ENCODE measurements at regions not wholly inside any gene's neighbourhood (a gene's known extent, or its start where the extent isn't known, plus 50 kb on each side); places are given as distances from the start of the nearest gene placed in this dataset.

DNA sequence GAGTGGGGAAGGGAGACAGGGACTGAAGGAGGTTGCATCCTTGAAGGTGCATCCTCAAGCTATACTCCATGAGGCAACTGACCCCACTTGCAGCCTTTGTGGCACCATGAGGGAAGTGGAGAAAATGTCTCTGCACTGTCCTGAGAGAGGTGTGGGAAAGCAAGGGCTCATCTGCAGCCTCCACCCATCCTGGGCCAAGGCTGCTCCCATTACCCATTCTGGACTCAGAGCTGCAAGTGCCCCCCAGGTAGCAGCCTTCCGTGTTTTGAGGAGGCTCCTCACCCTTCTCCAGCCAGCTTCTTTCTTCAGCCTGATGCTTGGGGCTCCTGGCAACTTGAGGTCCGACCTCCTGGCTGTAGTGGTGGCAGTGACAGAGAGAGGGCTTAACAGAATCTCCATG, 294.6 kb downstream of the CDH26 start:
- WGBS, 2 experiments: 89 to 93% methylated on average over 2 of the region's 2 CpGs
- no peaks in the 10 kb centered on the region for H3K36me3 ChIP-seq (ENCODE audit: control insufficient read depth, insufficient read depth, low read length)

DNA sequence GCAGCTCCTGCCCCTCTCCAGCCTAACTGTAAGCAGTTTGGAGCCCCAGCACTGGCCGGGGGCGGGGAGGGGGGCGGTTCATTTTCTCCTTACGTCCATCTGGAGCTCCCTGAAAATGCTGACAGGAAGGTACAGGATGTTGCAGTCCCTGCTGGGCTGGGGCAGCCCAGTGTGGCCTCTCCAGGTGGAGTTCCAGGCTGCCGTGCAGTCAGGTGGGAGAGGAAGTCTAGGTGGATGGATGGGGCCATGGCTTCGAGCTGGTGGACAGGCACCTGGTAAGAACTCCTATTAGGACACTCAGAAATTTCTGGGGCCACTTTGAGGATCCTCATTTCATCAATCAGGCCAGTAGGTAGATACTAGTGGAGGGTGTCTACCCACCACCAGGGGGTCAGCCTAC, 295.2 kb downstream of the CDH26 start:
- Histone ChIP-seq H3K4me1 (ENCODE audit: control insufficient read depth, insufficient read depth, low read length) (no peaks in the 10 kb centered on the region), H3K27ac (ENCODE audit: insufficient read depth, low read depth, low read length, poor library complexity, severe bottlenecking) (no peak overlapping the region), H3K9me3 (ENCODE audit: control insufficient read depth, low read length) (no peaks in the 10 kb centered on the region), H3K27me3 (ENCODE audit: control insufficient read depth, insufficient read depth, low read length, poor library complexity, severe bottlenecking) (no peaks in the 10 kb centered on the region), H3K4me3 (ENCODE audit: insufficient read depth, low read depth, low read length) (no peak overlapping the region), H3K36me3 (ENCODE audit: control insufficient read depth, insufficient read depth, low read length) (no peaks in the 10 kb centered on the region)
- 88 to 97% methylated on average over 6 of the region's 6 CpGs for WGBS, 2 experiments

More for the DNA sequence above, 294.6 kb downstream of the CDH26 start:
- no peak overlapping the region for H3K27ac ChIP-seq (ENCODE audit: insufficient read depth, low read depth, low read length, poor library complexity, severe bottlenecking)
- no peaks in the 10 kb centered on the region for H3K4me1 ChIP-seq (ENCODE audit: control insufficient read depth, insufficient read depth, low read length)
- no peaks in the 10 kb centered on the region for H3K27me3 ChIP-seq (ENCODE audit: control insufficient read depth, insufficient read depth, low read length, poor library complexity, severe bottlenecking)
- H3K9me3 ChIP-seq (ENCODE audit: control insufficient read depth, low read length): no peaks in the 10 kb centered on the region
- H3K4me3 ChIP-seq (ENCODE audit: insufficient read depth, low read depth, low read length): no peak overlapping the region

DNA sequence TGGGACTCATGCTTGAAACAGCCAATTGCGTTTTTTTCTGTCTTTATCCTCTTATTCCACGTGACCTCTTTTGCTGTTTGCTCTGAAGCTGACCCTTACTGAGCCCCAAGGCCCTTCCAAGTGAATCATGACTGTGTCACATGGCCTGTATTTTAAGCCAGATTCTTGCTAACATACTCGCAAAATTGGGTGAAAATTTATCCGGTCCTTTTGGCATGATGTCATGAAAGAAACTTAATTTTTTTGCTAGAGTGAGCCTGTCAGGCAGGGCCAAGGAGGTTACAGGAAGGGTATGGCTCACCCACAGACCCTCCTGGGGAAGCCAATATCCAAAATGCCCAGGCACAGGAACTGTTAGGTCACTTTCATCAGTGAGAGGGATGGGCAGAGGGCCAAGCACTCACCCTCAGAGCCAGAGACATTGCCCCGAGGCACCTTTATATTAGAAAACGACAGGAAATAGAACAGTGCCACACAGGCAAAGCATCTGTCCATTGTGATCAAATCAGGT, 296.7 kb downstream of the CDH26 start:
- Histone ChIP-seq H3K9me3 (ENCODE audit: control insufficient read depth, low read length) (no peaks in the 10 kb centered on the region), H3K4me1 (ENCODE audit: control insufficient read depth, insufficient read depth, low read length) (no peaks in the 10 kb centered on the region), H3K36me3 (ENCODE audit: control insufficient read depth, insufficient read depth, low read length) (no peaks in the 10 kb centered on the region), H3K4me3 (ENCODE audit: insufficient read depth, low read depth, low read length) (no peak overlapping the region), H3K27me3 (ENCODE audit: control insufficient read depth, insufficient read depth, low read length, poor library complexity, severe bottlenecking) (no peaks in the 10 kb centered on the region), H3K27ac (ENCODE audit: insufficient read depth, low read depth, low read length, poor library complexity, severe bottlenecking) (no peak overlapping the region)
- 84 to 87% methylated on average over 6 of the region's 6 CpGs for WGBS, 2 experiments

DNA sequence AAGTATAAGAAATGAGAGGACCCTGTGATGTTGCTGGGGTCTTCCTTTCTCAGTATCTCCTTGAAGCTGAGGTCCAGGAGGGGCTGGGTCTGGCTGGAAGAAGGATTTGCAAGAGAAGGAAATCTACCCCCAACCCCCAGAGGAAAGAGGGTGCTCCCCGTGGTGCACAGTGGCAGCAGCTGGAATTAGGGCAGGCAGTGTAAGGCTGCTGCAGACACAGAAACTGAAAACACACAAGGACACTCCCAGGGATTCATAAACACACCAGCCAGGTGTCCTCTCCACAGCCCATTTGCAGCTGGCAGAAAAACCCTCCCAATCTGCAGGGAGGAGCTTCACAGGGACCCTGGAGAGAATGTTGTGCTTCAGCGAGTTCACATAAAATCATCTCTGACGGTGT, 297.2 kb downstream of the CDH26 start:
- H3K4me1 ChIP-seq (ENCODE audit: control insufficient read depth, insufficient read depth, low read length): no peaks in the 10 kb centered on the region
- H3K27me3 ChIP-seq (ENCODE audit: control insufficient read depth, insufficient read depth, low read length, poor library complexity, severe bottlenecking): no peaks in the 10 kb centered on the region
- H3K27ac ChIP-seq (ENCODE audit: insufficient read depth, low read depth, low read length, poor library complexity, severe bottlenecking): no peak overlapping the region
- no peak overlapping the region for H3K4me3 ChIP-seq (ENCODE audit: insufficient read depth, low read depth, low read length)
- no peaks in the 10 kb centered on the region for H3K9me3 ChIP-seq (ENCODE audit: control insufficient read depth, low read length)
- H3K36me3 ChIP-seq (ENCODE audit: control insufficient read depth, insufficient read depth, low read length): no peaks in the 10 kb centered on the region
- 68 to 71% methylated on average over 3 of the region's 3 CpGs for WGBS, 2 experiments

DNA sequence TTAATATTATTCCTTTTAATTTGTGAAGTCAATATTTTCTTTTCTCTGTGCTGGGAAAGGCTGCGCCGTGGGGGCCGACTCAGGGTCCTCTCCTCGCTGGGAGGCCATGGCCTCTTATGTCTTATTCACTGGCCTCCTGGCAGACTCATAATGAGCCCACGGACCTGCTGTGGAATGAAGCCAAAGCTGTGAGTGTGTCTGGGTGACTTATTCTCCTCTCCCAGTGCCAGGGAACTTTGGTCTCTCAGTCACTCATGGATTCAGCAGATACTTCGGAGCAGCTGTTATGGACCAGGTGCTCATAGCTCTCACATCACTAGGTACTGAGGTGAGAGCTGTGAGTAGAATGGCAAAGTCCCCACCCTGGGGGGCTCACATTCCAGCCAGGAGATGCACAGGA, 297.6 kb downstream of the CDH26 start:
- H3K4me1 ChIP-seq (ENCODE audit: control insufficient read depth, insufficient read depth, low read length): no peaks in the 10 kb centered on the region
- no peak overlapping the region for H3K27ac ChIP-seq (ENCODE audit: insufficient read depth, low read depth, low read length, poor library complexity, severe bottlenecking)
- H3K27me3 ChIP-seq (ENCODE audit: control insufficient read depth, insufficient read depth, low read length, poor library complexity, severe bottlenecking): no peaks in the 10 kb centered on the region
- H3K4me3 ChIP-seq (ENCODE audit: insufficient read depth, low read depth, low read length): no peak overlapping the region
- WGBS, 2 experiments: 93 to 94% methylated on average over 6 of the region's 6 CpGs
- no peaks in the 10 kb centered on the region for H3K9me3 ChIP-seq (ENCODE audit: control insufficient read depth, low read length)
- no peaks in the 10 kb centered on the region for H3K36me3 ChIP-seq (ENCODE audit: control insufficient read depth, insufficient read depth, low read length)

DNA sequence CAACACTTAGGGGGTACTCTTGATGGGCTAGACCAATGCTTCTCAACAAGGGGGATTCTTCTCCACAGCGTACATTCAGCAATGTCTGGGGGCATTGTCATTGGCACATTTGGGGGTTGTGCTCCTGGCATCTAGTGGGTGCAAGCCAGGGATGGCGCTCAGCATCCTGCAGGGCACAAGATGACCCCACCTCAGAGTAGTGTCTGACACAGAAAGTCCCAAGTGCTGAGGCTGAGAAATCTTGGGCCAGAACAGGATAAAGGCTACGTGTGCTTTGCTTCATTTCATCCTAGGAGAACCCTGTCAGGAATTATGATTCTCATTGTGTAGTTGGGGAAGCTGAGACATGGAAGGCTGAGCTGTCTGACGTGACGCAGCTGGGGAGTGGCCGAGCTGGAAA, 298.6 kb downstream of the CDH26 start:
- Histone ChIP-seq H3K4me1 (ENCODE audit: control insufficient read depth, insufficient read depth, low read length) (no peaks in the 10 kb centered on the region), H3K27ac (ENCODE audit: insufficient read depth, low read depth, low read length, poor library complexity, severe bottlenecking) (no peak overlapping the region), H3K9me3 (ENCODE audit: control insufficient read depth, low read length) (no peaks in the 10 kb centered on the region), H3K27me3 (ENCODE audit: control insufficient read depth, insufficient read depth, low read length, poor library complexity, severe bottlenecking) (no peaks in the 10 kb centered on the region), H3K36me3 (ENCODE audit: control insufficient read depth, insufficient read depth, low read length) (no peaks in the 10 kb centered on the region), H3K4me3 (ENCODE audit: insufficient read depth, low read depth, low read length) (no peak overlapping the region)
- WGBS, 2 experiments: 91 to 93% methylated on average over 6 of the region's 6 CpGs

DNA sequence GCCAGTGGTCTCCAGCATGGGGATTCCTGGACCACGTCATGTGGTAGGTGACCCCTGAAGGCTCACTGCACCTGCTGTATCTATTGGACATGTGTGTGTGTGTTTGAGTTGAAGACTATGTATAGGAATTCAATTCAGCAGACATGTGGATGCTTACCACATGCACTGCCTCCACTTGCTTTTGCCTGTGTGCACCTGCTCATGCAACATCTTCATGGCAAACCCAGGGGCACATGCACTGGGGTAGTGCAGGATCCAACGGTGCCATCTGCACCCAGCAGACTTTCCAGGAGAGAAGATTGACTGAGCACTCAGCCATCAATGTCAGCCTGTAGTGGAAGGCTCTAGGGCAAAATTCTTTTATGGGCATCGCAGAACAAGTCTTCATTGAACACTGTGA, 299.4 kb downstream of the CDH26 start:
- H3K4me3 ChIP-seq (ENCODE audit: insufficient read depth, low read depth, low read length): no peak overlapping the region
- 90 to 94% methylated on average over 3 of the region's 3 CpGs for WGBS, 2 experiments

DNA sequence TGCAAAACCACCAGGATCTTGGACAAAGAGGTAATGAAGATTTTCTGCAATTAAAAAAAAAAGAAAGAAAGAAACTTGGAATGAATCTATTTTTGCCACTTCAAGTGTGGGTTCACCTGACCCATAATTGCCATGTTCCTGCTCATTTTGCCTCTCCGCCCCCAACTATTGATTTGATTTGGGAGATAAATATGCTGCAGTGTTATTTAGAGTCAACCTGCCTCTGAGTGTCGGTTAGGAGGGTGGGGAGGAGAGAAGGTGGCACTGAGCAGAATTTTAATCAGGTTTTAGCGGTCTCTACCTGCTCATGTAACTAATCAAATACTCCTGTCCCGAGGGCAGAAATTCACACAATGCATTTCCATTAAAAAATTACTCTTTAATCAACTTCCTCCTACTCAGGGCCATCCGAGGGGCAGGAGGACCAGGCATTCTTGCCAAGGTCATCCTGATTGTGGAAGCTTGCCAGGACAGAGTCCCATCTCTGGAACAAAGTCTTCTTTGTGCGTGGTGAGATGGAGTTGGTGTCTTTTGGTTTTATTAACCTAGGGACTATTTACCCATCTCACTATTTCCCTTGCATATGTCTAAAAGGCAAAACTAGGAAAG, 300.1 kb downstream of the CDH26 start:
- no peaks in the 10 kb centered on the region for H3K27me3 ChIP-seq (ENCODE audit: control insufficient read depth, insufficient read depth, low read length, poor library complexity, severe bottlenecking)
- no peak overlapping the region for H3K27ac ChIP-seq (ENCODE audit: insufficient read depth, low read depth, low read length, poor library complexity, severe bottlenecking)
- WGBS, 2 experiments: 89 to 90% methylated on average over 5 to 6 of the region's 6 CpGs
- no peaks in the 10 kb centered on the region for H3K9me3 ChIP-seq (ENCODE audit: control insufficient read depth, low read length)
- no peaks in the 10 kb centered on the region for H3K36me3 ChIP-seq (ENCODE audit: control insufficient read depth, insufficient read depth, low read length)
- H3K4me3 ChIP-seq (ENCODE audit: insufficient read depth, low read depth, low read length): no peak overlapping the region
- H3K4me1 ChIP-seq (ENCODE audit: control insufficient read depth, insufficient read depth, low read length): no peaks in the 10 kb centered on the region

More for the DNA sequence above, 299.4 kb downstream of the CDH26 start:
- no peaks in the 10 kb centered on the region for H3K9me3 ChIP-seq (ENCODE audit: control insufficient read depth, low read length)
- H3K4me1 ChIP-seq (ENCODE audit: control insufficient read depth, insufficient read depth, low read length): no peaks in the 10 kb centered on the region
- no peaks in the 10 kb centered on the region for H3K27me3 ChIP-seq (ENCODE audit: control insufficient read depth, insufficient read depth, low read length, poor library complexity, severe bottlenecking)
- H3K27ac ChIP-seq (ENCODE audit: insufficient read depth, low read depth, low read length, poor library complexity, severe bottlenecking): no peak overlapping the region
- no peaks in the 10 kb centered on the region for H3K36me3 ChIP-seq (ENCODE audit: control insufficient read depth, insufficient read depth, low read length)

DNA sequence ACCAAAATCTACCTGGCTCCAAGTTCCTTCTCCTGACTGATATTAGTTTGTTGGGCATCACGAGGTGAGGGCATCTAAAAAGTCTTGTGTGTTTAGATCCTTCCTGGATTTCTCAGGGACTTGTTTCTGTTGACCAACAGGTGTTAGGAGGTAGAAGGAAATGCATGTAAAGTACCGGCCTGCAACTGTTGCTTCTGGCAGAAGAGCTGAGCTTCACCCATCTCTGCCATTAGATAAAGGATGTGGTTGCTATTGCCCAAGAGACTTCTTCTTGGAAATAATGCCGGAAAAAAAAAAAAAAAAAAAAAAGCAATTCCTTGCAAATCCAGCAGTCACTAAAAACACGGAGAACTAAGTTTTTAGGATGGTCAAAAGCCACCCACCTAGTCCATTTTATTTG, 303.1 kb downstream of the CDH26 start:
- no peak overlapping the region for H3K27ac ChIP-seq (ENCODE audit: insufficient read depth, low read depth, low read length, poor library complexity, severe bottlenecking)
- H3K4me3 ChIP-seq (ENCODE audit: insufficient read depth, low read depth, low read length): no peak overlapping the region
- no peaks in the 10 kb centered on the region for H3K27me3 ChIP-seq (ENCODE audit: control insufficient read depth, insufficient read depth, low read length, poor library complexity, severe bottlenecking)
- WGBS, 2 experiments: 88 to 89% methylated on average over 4 of the region's 4 CpGs
- H3K4me1 ChIP-seq (ENCODE audit: control insufficient read depth, insufficient read depth, low read length): no peaks in the 10 kb centered on the region
- H3K9me3 ChIP-seq (ENCODE audit: control insufficient read depth, low read length): no peaks in the 10 kb centered on the region
- no peaks in the 10 kb centered on the region for H3K36me3 ChIP-seq (ENCODE audit: control insufficient read depth, insufficient read depth, low read length)

DNA sequence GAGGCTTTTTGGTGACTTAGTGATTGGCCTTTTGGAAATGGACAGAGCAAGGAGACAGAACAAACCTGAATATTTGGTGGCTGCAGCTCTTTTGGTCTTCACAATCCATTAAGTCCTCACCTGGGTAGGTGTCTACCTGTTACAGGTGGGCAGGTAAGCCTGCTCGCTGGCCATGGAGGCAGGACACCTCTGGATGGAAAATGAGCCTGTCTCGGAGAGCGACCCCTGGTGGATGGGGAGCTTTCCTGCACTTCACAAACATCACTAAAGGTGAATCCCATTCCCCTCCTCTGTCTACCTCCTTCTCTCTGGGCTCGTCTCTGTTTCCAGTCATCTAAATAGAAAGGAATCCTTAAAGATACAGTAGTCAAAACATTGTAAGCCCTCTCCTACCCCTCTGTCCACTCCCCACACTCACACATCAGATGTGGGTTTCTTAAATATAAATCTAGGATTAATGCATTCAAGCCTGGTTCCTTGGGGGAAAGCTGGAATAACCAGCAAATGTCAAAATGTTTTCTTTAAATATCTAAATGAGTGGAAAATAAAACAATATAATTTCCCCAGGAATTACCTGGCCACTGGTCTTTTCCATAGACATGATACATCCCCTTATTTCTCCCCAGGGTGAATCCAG, 304.9 kb downstream of the CDH26 start:
- 27 to 32% methylated on average over 4 of the region's 4 CpGs for WGBS, 2 experiments
- H3K9me3 ChIP-seq (ENCODE audit: control insufficient read depth, low read length): no peaks in the 10 kb centered on the region
- no peaks in the 10 kb centered on the region for H3K27me3 ChIP-seq (ENCODE audit: control insufficient read depth, insufficient read depth, low read length, poor library complexity, severe bottlenecking)
- H3K4me1 ChIP-seq (ENCODE audit: control insufficient read depth, insufficient read depth, low read length): peaks cover 5% of the 10 kb centered on the region
- H3K27ac ChIP-seq (ENCODE audit: insufficient read depth, low read depth, low read length, poor library complexity, severe bottlenecking): no peak overlapping the region
- H3K4me3 ChIP-seq (ENCODE audit: insufficient read depth, low read depth, low read length): no peak overlapping the region
- no peaks in the 10 kb centered on the region for H3K36me3 ChIP-seq (ENCODE audit: control insufficient read depth, insufficient read depth, low read length)
